Keratinocyte (primary cell): ENCODE measurements at regions not wholly inside any gene's neighbourhood (a gene's known extent, or its start where the extent isn't known, plus 50 kb on each side); places are given as distances from the start of the nearest gene placed in this dataset.

ENCODE experiments used
- DNase-seq: peaks from one replicate; pipeline ENCODE4 v3.0.0-alpha.2; 2011; ENCODE audit warnings: low read depth, missing footprints, low spot score
- FAIRE-seq: peaks from 2 replicates; lab custom pipeline; 2011; peaks lifted over from hg19 to GRCh38; lab: Jason Lieb, UNC
- H2AFZ ChIP-seq: 2 replicates; pipeline ENCODE4 v1.6.0; 2012; ENCODE audit warnings: low read length, control low read depth, inconsistent platforms; ENCODE audit not compliant: control insufficient read depth
- H3K27ac ChIP-seq: 2 replicates; pipeline ENCODE4 v1.5.1; 2011; ENCODE audit warnings: low read length; ENCODE audit not compliant: control insufficient read depth, insufficient read depth
- H3K27me3 ChIP-seq: 3 replicates; pipeline ENCODE4 v1.6.0; 2011; ENCODE audit warnings: low read length; ENCODE audit not compliant: control insufficient read depth, insufficient read depth; ENCODE audit errors: extremely low read depth
- H3K36me3 ChIP-seq, 2 experiments: 2 replicates in 1 of 2; 3 replicates in 1 of 2; pipeline ENCODE4 v1.5.1; 2011; ENCODE audit warnings: low read length in 2 of 2, mild to moderate bottlenecking in 1 of 2; ENCODE audit not compliant: control insufficient read depth in 2 of 2, insufficient read depth in 2 of 2; ENCODE audit errors: extremely low read depth in 1 of 2
- H3K4me1 ChIP-seq: 3 replicates; pipeline ENCODE4 v1.5.1; 2011; ENCODE audit warnings: low read length; ENCODE audit not compliant: control insufficient read depth, insufficient read depth; ENCODE audit errors: extremely low read depth
- H3K4me2 ChIP-seq: 3 replicates; pipeline ENCODE4 v1.6.0; 2011; ENCODE audit warnings: low read depth, low read length; ENCODE audit not compliant: control insufficient read depth, insufficient read depth; ENCODE audit errors: extremely low read depth
- H3K4me3 ChIP-seq, 3 experiments: fragments of 200-600 bp in 1 of 3; sonication (generic) in 1 of 3; 2 replicates in 2 of 3; 3 replicates in 1 of 3; pipeline ENCODE4 v1.5.1; 2011 to 2016; ENCODE audit warnings: low read length in 3 of 3, mild to moderate bottlenecking in 3 of 3, control low read depth in 2 of 3, inconsistent platforms in 1 of 3, low read depth in 1 of 3, mixed read lengths in 1 of 3, mixed run types in 1 of 3, moderate library complexity in 1 of 3; ENCODE audit not compliant: control insufficient read depth in 2 of 3, insufficient read depth in 2 of 3; ENCODE audit errors: extremely low read depth in 1 of 3
- H3K79me2 ChIP-seq: 2 replicates; pipeline ENCODE4 v1.6.0; 2012; ENCODE audit warnings: low read length; ENCODE audit not compliant: control insufficient read depth, insufficient read depth
- H3K9ac ChIP-seq: 3 replicates; pipeline ENCODE4 v1.6.0; 2011; ENCODE audit warnings: low read length; ENCODE audit not compliant: control insufficient read depth, insufficient read depth; ENCODE audit errors: extremely low read depth
- H3K9me1 ChIP-seq: 3 replicates; pipeline ENCODE4 v1.6.0; 2011; ENCODE audit warnings: low read length; ENCODE audit not compliant: control insufficient read depth, insufficient read depth; ENCODE audit errors: extremely low read depth
- H3K9me3 ChIP-seq: 2 replicates; pipeline ENCODE4 v1.5.1; 2012; ENCODE audit warnings: low read depth, low read length; ENCODE audit not compliant: control insufficient read depth
- H4K20me1 ChIP-seq: 3 replicates; pipeline ENCODE4 v1.6.0; 2011; ENCODE audit warnings: low read length; ENCODE audit not compliant: control insufficient read depth, insufficient read depth; ENCODE audit errors: extremely low read depth
- EZH2 ChIP-seq: IDR thresholded peaks from one replicate; pipeline ENCODE4 v1.6.1; 2012; ENCODE audit warnings: inconsistent platforms, mild to moderate bottlenecking, low read length, moderate library complexity
- dilution Hi-C: fragments of 300-500 bp; cut with MboI; formaldehyde crosslinking; loops from one replicate; pipeline ENCODE4 v1.7.0; 2020; ENCODE audit warnings: low sequenced_read_pairs; ENCODE audit not compliant: extremely low pct_ligation_motif_present
- TF ChIP-seq, protein P1 (sequence below), 3 experiments: IDR thresholded peaks in 1 of 3; conservative IDR thresholded peaks in 1 of 3; optimal IDR thresholded peaks in 1 of 3; 2 replicates in 2 of 3; 3 replicates in 1 of 3; pipeline versions ENCODE3 to v1.5.1; 2011; ENCODE audit warnings: low read length in 3 of 3, mild to moderate bottlenecking in 3 of 3, moderate library complexity in 2 of 3, control low read depth in 1 of 3, inconsistent platforms in 1 of 3; ENCODE audit not compliant: insufficient read depth in 2 of 3; ENCODE audit errors: extremely low read depth in 1 of 3

DNA sequence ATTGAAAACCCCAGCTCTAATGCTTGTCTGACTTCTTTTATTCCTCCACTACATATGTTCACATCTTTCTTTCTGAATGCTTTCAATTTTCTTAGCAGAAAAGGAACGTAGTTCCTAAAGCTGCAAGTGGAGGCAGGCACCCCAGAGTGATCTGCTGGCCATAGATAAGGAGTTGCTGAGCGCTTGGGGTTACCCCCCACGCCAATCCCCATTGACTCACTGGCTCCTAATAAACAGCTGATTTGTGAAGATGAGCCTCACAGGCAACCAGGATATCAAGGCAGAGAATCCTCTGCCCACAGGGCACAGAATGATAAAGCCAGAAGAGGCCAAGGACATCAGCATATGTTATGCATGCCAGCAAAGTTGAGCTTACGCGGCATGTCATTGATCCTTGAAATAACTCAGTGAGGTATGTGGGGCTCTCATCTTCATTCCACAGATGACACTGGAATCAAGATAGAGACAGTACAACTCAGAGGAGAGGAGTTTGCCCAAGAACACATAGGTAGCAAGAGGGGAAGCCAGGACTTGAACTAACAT is 129.1 kb upstream of the PTPRT start:
- dilution Hi-C loops: no loop called here
- no peak for FAIRE-seq

DNA sequence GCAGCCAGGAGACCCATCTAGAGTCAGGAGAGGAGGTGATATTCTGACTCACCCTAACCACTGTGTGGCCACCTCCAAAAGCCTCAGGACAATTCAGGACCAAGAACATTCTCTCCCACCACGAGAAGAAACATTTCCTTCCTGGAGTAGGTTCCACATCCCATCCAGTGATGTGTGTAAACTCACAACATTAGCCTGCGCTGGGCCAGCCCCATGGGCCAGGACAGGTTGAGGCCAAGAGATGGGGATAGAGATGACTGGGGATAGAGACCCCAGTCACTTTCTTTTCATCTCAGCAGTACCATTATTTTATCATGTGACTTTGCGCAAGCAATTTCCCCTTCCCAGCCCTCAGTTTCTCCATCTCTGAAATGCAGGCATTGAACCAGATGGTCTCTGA is 126.6 kb upstream of the PTPRT start:
- dilution Hi-C loops: no loop called here
- H3K9me3 ChIP-seq: peaks cover 4% of the 10 kb centered on the region
- H3K79me2 ChIP-seq: no peaks in the 10 kb centered on the region
- no peak for TF ChIP-seq EZH2
- TF ChIP-seq, protein P1, sequence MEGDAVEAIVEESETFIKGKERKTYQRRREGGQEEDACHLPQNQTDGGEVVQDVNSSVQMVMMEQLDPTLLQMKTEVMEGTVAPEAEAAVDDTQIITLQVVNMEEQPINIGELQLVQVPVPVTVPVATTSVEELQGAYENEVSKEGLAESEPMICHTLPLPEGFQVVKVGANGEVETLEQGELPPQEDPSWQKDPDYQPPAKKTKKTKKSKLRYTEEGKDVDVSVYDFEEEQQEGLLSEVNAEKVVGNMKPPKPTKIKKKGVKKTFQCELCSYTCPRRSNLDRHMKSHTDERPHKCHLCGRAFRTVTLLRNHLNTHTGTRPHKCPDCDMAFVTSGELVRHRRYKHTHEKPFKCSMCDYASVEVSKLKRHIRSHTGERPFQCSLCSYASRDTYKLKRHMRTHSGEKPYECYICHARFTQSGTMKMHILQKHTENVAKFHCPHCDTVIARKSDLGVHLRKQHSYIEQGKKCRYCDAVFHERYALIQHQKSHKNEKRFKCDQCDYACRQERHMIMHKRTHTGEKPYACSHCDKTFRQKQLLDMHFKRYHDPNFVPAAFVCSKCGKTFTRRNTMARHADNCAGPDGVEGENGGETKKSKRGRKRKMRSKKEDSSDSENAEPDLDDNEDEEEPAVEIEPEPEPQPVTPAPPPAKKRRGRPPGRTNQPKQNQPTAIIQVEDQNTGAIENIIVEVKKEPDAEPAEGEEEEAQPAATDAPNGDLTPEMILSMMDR (optimal IDR thresholded peaks at IDR 0.05 in 1 of 3, IDR thresholded peaks at IDR 0.05 in 1 of 3, conservative IDR thresholded peaks at IDR 0.05 in 1 of 3; ENCODE audit: extremely low read depth in 1 of 3, insufficient read depth in 2 of 3, low read length in 3 of 3): no peak
- H3K27me3 ChIP-seq: no peaks in the 10 kb centered on the region
- H3K4me2 ChIP-seq: no peak overlapping the region
- no peaks in the 10 kb centered on the region for H3K36me3 ChIP-seq
- no peaks in the 10 kb centered on the region for H3K9me1 ChIP-seq
- no peak for DNase-seq
- no peak overlapping the region for H2AFZ ChIP-seq
- H3K9ac ChIP-seq: no peak overlapping the region
- no peak overlapping the region for H3K4me3 ChIP-seq
- no peak overlapping the region for H3K27ac ChIP-seq
- H4K20me1 ChIP-seq: no peaks in the 10 kb centered on the region
- H3K4me1 ChIP-seq: no peaks in the 10 kb centered on the region
- FAIRE-seq: no peak

More for the DNA sequence above, 129.1 kb upstream of the PTPRT start:
- Histone ChIP-seq H3K4me3 (no peak overlapping the region), H2AFZ (no peak overlapping the region), H3K4me2 (no peak overlapping the region), H3K27me3 (no peaks in the 10 kb centered on the region), H3K9me3 (peaks cover 4% of the 10 kb centered on the region), H3K4me1 (no peaks in the 10 kb centered on the region), H3K36me3 (no peaks in the 10 kb centered on the region), H3K9me1 (no peaks in the 10 kb centered on the region), H3K79me2 (no peaks in the 10 kb centered on the region), H3K9ac (no peak overlapping the region), H4K20me1 (no peaks in the 10 kb centered on the region), H3K27ac (no peak overlapping the region)
- DNase-seq: no peak
- no peak for TF ChIP-seq EZH2
- TF ChIP-seq, protein P1 (optimal IDR thresholded peaks at IDR 0.05 in 1 of 3, IDR thresholded peaks at IDR 0.05 in 1 of 3, conservative IDR thresholded peaks at IDR 0.05 in 1 of 3; ENCODE audit: extremely low read depth in 1 of 3, insufficient read depth in 2 of 3, low read length in 3 of 3): no peak
